ENCODE measurements at regions not wholly inside any gene's neighbourhood (a gene's known extent, or its start where the extent isn't known, plus 50 kb on each side); places are given as distances from the start of the nearest gene placed in this dataset.

DNA sequence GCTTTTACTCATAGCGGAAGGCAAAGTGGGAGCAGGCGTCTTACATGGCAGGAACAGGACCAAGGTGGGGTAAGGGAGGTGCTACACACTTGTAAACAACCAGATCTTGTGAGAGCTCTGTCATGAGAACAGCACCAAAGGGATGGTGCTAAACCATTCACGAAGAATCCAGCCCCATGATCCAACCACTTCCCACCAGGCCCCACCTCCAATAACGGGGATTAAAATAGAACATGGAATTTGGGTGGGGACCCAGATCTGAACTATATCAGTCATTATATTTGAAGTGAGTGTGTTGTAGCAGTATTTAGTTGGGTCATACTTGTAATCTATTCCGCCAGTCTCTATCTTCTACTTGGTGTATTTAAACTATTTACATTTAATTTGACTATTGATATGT is 190.9 kb downstream of the RPLP1 start:
- Histone ChIP-seq H3K27ac (no peak overlapping the region), H3K9me3 (peaks cover 0 to 28% (median 0%) of the 10 kb centered on the region in 11 donors), H3K4me1 (peaks cover 0 to 2% (median 0%) of the 10 kb centered on the region in 9 donors), H3K4me3 (no peak overlapping the region), H3K36me3 (no peaks in the 10 kb centered on the region), H3K27me3 (peaks cover 0 to 30% (median 16%) of the 10 kb centered on the region in 7 donors)
- ATAC-seq (no peak), DNase-seq (no peak)
- TF ChIP-seq, protein P1, sequence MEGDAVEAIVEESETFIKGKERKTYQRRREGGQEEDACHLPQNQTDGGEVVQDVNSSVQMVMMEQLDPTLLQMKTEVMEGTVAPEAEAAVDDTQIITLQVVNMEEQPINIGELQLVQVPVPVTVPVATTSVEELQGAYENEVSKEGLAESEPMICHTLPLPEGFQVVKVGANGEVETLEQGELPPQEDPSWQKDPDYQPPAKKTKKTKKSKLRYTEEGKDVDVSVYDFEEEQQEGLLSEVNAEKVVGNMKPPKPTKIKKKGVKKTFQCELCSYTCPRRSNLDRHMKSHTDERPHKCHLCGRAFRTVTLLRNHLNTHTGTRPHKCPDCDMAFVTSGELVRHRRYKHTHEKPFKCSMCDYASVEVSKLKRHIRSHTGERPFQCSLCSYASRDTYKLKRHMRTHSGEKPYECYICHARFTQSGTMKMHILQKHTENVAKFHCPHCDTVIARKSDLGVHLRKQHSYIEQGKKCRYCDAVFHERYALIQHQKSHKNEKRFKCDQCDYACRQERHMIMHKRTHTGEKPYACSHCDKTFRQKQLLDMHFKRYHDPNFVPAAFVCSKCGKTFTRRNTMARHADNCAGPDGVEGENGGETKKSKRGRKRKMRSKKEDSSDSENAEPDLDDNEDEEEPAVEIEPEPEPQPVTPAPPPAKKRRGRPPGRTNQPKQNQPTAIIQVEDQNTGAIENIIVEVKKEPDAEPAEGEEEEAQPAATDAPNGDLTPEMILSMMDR (IDR thresholded peaks at IDR 0.05) = no peak
- intact Hi-C loops (cut with DNase I) = no loop called here
- WGBS, 2 donors = 76 to 85% methylated on average over 5 of the region's 5 CpGs

DNA sequence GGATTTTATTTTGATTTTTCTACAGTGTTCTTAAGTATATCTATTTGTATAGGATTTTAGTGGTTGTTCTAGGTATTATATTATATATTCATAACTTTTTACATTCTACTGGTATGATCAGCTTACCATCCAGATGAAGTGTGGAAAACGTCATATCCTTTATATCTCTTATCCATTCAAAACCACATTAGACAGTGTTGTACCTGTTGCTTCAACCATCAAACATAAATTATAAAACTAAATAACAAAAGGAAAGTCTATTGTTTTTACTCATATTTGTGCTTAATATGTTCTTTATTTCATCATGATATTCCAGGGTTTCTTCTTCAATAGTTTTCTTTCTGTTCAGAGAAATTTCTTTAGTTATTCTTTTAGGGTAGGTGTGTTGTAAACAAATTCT is 191.4 kb downstream of the RPLP1 start:
- peaks cover 0 to 5% (median 0%) of the 10 kb centered on the region in 9 donors for H3K4me1 ChIP-seq
- WGBS, 2 donors = 70 to 82% methylated on average over 1 of the region's 1 CpG
- no peak overlapping the region for H3K4me3 ChIP-seq
- ATAC-seq (no peak), DNase-seq (no peak)
- H3K27ac ChIP-seq = no peak overlapping the region
- peaks cover 0 to 35% (median 20%) of the 10 kb centered on the region in 7 donors for H3K27me3 ChIP-seq
- no peaks in the 10 kb centered on the region for H3K36me3 ChIP-seq
- intact Hi-C loops (cut with DNase I) = no loop called here
- H3K9me3 ChIP-seq = peaks cover 0 to 26% (median 0%) of the 10 kb centered on the region in 11 donors
- TF ChIP-seq, protein P1 (IDR thresholded peaks at IDR 0.05) = no peak

DNA sequence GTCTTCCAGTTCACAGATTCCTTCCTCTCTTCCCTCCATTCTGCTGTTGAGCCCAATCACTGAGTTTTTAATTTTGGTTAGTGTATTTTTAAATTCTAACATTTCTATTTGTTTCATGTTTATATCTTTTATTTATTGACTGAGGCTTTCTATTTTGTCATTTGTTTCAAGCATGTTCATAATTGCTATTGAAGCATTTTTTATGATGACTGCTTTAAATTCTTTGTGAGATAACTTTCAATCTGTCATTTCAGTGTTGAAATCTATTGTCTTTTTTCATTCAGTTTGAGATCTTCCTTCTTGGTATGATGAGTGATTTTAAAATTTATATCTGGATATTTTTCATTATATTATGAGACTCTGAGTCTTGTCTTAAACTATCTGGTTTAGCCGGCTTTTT is 192.3 kb downstream of the RPLP1 start:
- intact Hi-C loops (cut with DNase I) = no loop called here
- TF ChIP-seq, protein P1 (IDR thresholded peaks at IDR 0.05) = no peak
- ATAC-seq = no peak
- 86 to 100% methylated on average over 1 of the region's 1 CpG for WGBS, 2 donors
- H3K27me3 ChIP-seq = peaks cover 0 to 44% (median 29%) of the 10 kb centered on the region in 7 donors
- no peaks in the 10 kb centered on the region for H3K36me3 ChIP-seq
- peaks cover 0 to 21% (median 0%) of the 10 kb centered on the region in 11 donors for H3K9me3 ChIP-seq
- H3K4me1 ChIP-seq = peaks cover 0 to 5% (median 0%) of the 10 kb centered on the region in 9 donors
- DNase-seq = no peak
- no peak overlapping the region for H3K4me3 ChIP-seq
- H3K27ac ChIP-seq = no peak overlapping the region

DNA sequence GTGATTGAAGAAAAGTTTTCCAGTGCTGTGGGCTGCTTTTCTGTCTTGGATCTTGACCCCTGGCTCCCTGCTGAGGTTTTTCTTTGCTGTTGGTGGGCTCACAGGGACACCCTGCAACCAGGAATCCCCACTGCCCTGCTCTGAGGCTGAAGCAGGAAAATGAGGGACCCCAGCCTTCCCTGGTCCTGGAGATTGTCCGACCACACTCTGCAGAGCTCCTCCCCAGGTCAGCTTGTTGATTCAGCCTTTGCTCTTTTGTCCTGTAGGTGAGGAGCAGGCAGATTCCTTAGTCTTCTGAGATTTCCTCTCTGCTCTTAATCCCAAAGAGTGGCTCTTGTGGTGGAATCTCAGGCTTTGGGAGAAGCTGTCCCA is 194.5 kb downstream of the RPLP1 start:
- DNase-seq (no peak), ATAC-seq (no peak)
- H3K36me3 ChIP-seq = no peaks in the 10 kb centered on the region
- intact Hi-C loops (cut with DNase I) = no loop called here
- WGBS, 2 donors = 70 to 83% methylated on average over 1 of the region's 1 CpG
- H3K27ac ChIP-seq = no peak overlapping the region
- no peak overlapping the region for H3K4me3 ChIP-seq
- TF ChIP-seq, protein P1 (IDR thresholded peaks at IDR 0.05) = no peak
- peaks cover 0 to 60% (median 46%) of the 10 kb centered on the region in 7 donors for H3K27me3 ChIP-seq
- H3K9me3 ChIP-seq = no peaks in the 10 kb centered on the region
- H3K4me1 ChIP-seq = peaks cover 0 to 7% (median 0%) of the 10 kb centered on the region in 9 donors

Measured in heart right ventricle (tissue), 16 donors.